ENCODE measurements at regions not wholly inside any gene's neighbourhood (a gene's known extent, or its start where the extent isn't known, plus 50 kb on each side); places are given as distances from the start of the nearest gene placed in this dataset.

- H3K4me1 ChIP-seq (ENCODE audit: low read depth), result peaks cover 5% of the 10 kb centered on the region
- H3K4me3 ChIP-seq, result no peak overlapping the region
- TF ChIP-seq, protein P1, sequence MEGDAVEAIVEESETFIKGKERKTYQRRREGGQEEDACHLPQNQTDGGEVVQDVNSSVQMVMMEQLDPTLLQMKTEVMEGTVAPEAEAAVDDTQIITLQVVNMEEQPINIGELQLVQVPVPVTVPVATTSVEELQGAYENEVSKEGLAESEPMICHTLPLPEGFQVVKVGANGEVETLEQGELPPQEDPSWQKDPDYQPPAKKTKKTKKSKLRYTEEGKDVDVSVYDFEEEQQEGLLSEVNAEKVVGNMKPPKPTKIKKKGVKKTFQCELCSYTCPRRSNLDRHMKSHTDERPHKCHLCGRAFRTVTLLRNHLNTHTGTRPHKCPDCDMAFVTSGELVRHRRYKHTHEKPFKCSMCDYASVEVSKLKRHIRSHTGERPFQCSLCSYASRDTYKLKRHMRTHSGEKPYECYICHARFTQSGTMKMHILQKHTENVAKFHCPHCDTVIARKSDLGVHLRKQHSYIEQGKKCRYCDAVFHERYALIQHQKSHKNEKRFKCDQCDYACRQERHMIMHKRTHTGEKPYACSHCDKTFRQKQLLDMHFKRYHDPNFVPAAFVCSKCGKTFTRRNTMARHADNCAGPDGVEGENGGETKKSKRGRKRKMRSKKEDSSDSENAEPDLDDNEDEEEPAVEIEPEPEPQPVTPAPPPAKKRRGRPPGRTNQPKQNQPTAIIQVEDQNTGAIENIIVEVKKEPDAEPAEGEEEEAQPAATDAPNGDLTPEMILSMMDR (IDR thresholded peaks at IDR 0.05; ENCODE audit: low read depth, low read length), result no peak
- no peaks in the 10 kb centered on the region for H3K9me3 ChIP-seq (ENCODE audit: low read depth)
- H3K36me3 ChIP-seq, result no peaks in the 10 kb centered on the region
- no peak for DNase-seq (ENCODE audit: low read depth in 1 of 2, low spot score in 1 of 2)
- H3K27me3 ChIP-seq, result no peaks in the 10 kb centered on the region
- no peak overlapping the region for H3K27ac ChIP-seq
Measured at GRCh38 chr16:55389426-55390073, 65.5 kb downstream of the IRX6 start.

DNA sequence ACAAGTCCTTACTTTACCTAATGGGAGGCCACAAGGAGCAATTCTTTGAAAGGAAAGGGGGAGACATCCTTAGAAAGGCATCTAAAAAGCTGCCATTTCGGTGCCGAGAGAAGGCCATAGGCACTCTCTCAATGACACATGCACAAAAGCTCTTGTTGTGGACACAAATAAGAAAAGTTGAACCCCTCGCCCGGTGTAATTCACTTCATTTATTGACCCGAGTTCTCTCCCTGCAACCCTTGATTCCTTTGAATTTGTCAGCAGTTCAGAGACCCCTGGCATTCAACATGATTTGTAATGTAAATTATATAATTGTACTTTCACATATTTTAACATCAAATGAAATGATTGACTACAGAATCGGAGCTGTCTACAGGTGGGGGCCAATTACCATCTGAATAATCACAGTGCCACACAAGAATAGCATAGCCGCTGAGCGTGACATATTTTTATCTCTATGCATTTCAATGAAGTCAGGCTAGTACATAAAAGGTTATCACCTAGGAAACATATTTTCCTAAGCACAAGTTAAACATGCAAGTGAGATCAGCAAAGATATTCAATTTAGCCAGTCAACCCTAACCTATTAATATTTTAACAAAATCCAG is 66.7 kb downstream of the IRX6 start:
- Histone ChIP-seq H3K9me3 (ENCODE audit: low read depth) (no peaks in the 10 kb centered on the region), H3K36me3 (no peaks in the 10 kb centered on the region), H3K4me1 (ENCODE audit: low read depth) (no peaks in the 10 kb centered on the region), H3K27ac (no peak overlapping the region), H3K27me3 (no peaks in the 10 kb centered on the region), H3K4me3 (no peak overlapping the region)
- TF ChIP-seq, protein P1 (IDR thresholded peaks at IDR 0.05; ENCODE audit: low read depth, low read length), result no peak
- no peak for DNase-seq (ENCODE audit: low read depth in 1 of 2, low spot score in 1 of 2)

- DNase-seq (ENCODE audit: low read depth in 1 of 2, low spot score in 1 of 2), result no peak
- Histone ChIP-seq H3K27me3 (no peaks in the 10 kb centered on the region), H3K9me3 (ENCODE audit: low read depth) (no peaks in the 10 kb centered on the region), H3K4me3 (no peak overlapping the region), H3K27ac (no peak overlapping the region), H3K36me3 (no peaks in the 10 kb centered on the region), H3K4me1 (ENCODE audit: low read depth) (no peaks in the 10 kb centered on the region)
- TF ChIP-seq, protein P1 (IDR thresholded peaks at IDR 0.05; ENCODE audit: low read depth, low read length), result no peak
Measured at GRCh38 chr16:55391760-55392375, 67.9 kb downstream of the IRX6 start.

GRCh38 chr16:55392701-55393100 is 68.7 kb downstream of the IRX6 start:
- Histone ChIP-seq H3K27me3 (no peaks in the 10 kb centered on the region), H3K36me3 (no peaks in the 10 kb centered on the region), H3K27ac (no peak overlapping the region), H3K4me3 (no peak overlapping the region), H3K4me1 (ENCODE audit: low read depth) (no peaks in the 10 kb centered on the region), H3K9me3 (ENCODE audit: low read depth) (no peaks in the 10 kb centered on the region)
- no peak for DNase-seq (ENCODE audit: low read depth in 1 of 2, low spot score in 1 of 2)
- TF ChIP-seq, protein P1 (IDR thresholded peaks at IDR 0.05; ENCODE audit: low read depth, low read length), result no peak

DNA sequence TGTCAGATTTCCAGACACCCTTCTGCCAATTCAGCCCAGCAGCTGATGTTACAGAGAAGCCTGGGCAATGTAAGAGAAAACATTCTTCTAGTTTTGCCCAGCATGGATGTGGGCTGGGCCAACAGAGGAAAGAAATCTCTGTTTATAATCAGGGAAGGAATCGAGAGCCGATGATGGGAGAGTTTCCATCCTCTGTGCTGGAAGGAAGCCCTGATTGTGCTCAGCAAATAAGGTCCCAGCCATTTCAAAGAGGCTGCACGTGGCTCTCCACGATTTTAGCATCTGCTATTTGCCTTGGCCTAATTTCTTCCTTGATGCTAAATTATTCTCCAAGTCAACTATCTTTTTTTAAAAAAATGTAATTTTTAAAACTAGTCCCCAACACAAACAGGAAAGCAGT is 70.0 kb downstream of the IRX6 start:
- no peak overlapping the region for H3K27ac ChIP-seq
- no peak for DNase-seq (ENCODE audit: low read depth in 1 of 2, low spot score in 1 of 2)
- no peaks in the 10 kb centered on the region for H3K27me3 ChIP-seq
- TF ChIP-seq, protein P1 (IDR thresholded peaks at IDR 0.05; ENCODE audit: low read depth, low read length), result no peak
- no peaks in the 10 kb centered on the region for H3K9me3 ChIP-seq (ENCODE audit: low read depth)
- no peak overlapping the region for H3K4me3 ChIP-seq
- no peaks in the 10 kb centered on the region for H3K4me1 ChIP-seq (ENCODE audit: low read depth)
- no peaks in the 10 kb centered on the region for H3K36me3 ChIP-seq

Measured in cardiac muscle cell (in vitro differentiated cells and primary cell).